Right cardiac atrium (tissue), 5 donors: ENCODE measurements at regions not wholly inside any gene's neighbourhood (a gene's known extent, or its start where the extent isn't known, plus 50 kb on each side); places are given as distances from the start of the nearest gene placed in this dataset.

Source experiments
- ATAC-seq, 2 donors: fragments of 200-7000 bp; cut with Tn5 transposase; one replicate each; pipeline versions ENCODE4 v1.8.0 to v1.9.1; 2020; ENCODE audit warnings: moderate library complexity in 2 of 2, mild to moderate bottlenecking in 1 of 2
- DNase-seq, 3 donors: peaks; one replicate each; pipeline ENCODE4 v3.0.0-alpha.2; 2020
- H3K27ac ChIP-seq: one replicate; pipeline ENCODE4 v1.5.1; 2013; ENCODE audit warnings: mild to moderate bottlenecking, low read length, control low read depth, moderate library complexity
- H3K27me3 ChIP-seq: one replicate; pipeline ENCODE4 v1.6.1; 2013; ENCODE audit not compliant: control insufficient read depth, insufficient read depth
- H3K4me1 ChIP-seq: one replicate; pipeline ENCODE4 v1.6.1; 2013; ENCODE audit warnings: low read length; ENCODE audit not compliant: control insufficient read depth, insufficient read depth
- H3K4me3 ChIP-seq: one replicate; pipeline ENCODE4 v1.5.1; 2013; ENCODE audit warnings: low read length, control low read depth
- H3K9me3 ChIP-seq: one replicate; pipeline ENCODE4 v1.6.1; 2013; ENCODE audit warnings: low read length; ENCODE audit not compliant: control insufficient read depth
- WGBS: extraction: QIAGEN DNeasy Blood & Tissue Kit; methylation state at CpG from one replicate; pipeline ENCODE4 v1.1.7; 2013; 5-methylcytosine and 5-hydroxymethylcytosine counted together
- intact Hi-C, 4 donors: fragments of 100-400 bp; cut with DNase I; formaldehyde crosslinking; loops; one replicate each; pipeline versions ENCODE4 v1.11.0 to v1.14.0; 2022 to 2023
- donor health status: healthy with polysubstance abuse.
- donor health status: DM: no; HTN: yes; CAD: no.
- donor health status: DM: no; HTN: no; CAD: no.
- donor health status: DM: no; HTN: yes; CAD: no; lungs with severe emphysema.
- donor health status: DM: yes; HTN: yes; CAD: no.

GRCh38 chr9:27625751-27626150, 52.5 kb upstream of the C9orf72 start:
- Histone ChIP-seq H3K27ac (no peak overlapping the region), H3K4me1 (no peaks in the 10 kb centered on the region), H3K27me3 (no peaks in the 10 kb centered on the region), H3K4me3 (no peak overlapping the region), H3K9me3 (no peaks in the 10 kb centered on the region)
- 57% methylated on average over 2 of the region's 2 CpGs for WGBS
- ATAC-seq (no peak), DNase-seq (no peak)
- intact Hi-C loops: no loop called here

GRCh38 chr9:27626244-27627187, 53.2 kb upstream of the C9orf72 start:
- H3K4me1 ChIP-seq: no peaks in the 10 kb centered on the region

GRCh38 chr9:27627188-27627564, 53.9 kb upstream of the C9orf72 start:
- Histone ChIP-seq H3K9me3 (no peaks in the 10 kb centered on the region), H3K4me1 (no peaks in the 10 kb centered on the region), H3K27ac (no peak overlapping the region), H3K27me3 (no peaks in the 10 kb centered on the region), H3K4me3 (no peak overlapping the region)
- ATAC-seq (no peak), DNase-seq (no peak)
- WGBS: 44% methylated on average over 5 of the region's 5 CpGs
- intact Hi-C loops: no loop called here

More at GRCh38 chr9:27626244-27627187, 53.2 kb upstream of the C9orf72 start:
- Histone ChIP-seq H3K4me3 (no peak overlapping the region), H3K27ac (no peak overlapping the region), H3K27me3 (no peaks in the 10 kb centered on the region), H3K9me3 (no peaks in the 10 kb centered on the region)
- no peak for ATAC-seq
- 72% methylated on average over 8 of the region's 8 CpGs for WGBS
- no peak for DNase-seq
- intact Hi-C loops: no loop called here

- Histone ChIP-seq H3K4me3 (no peak overlapping the region), H3K27me3 (no peaks in the 10 kb centered on the region), H3K27ac (no peak overlapping the region), H3K9me3 (no peaks in the 10 kb centered on the region), H3K4me1 (no peaks in the 10 kb centered on the region)
- ATAC-seq (no peak), DNase-seq (peak in 1 of 3 donors; percentile 6)
- intact Hi-C loops: no loop called here
Observed at GRCh38 chr9:27628311-27628710, 55.0 kb upstream of the C9orf72 start.

- Histone ChIP-seq H3K27ac (no peak overlapping the region), H3K4me1 (no peaks in the 10 kb centered on the region), H3K4me3 (no peak overlapping the region), H3K27me3 (no peaks in the 10 kb centered on the region), H3K9me3 (no peaks in the 10 kb centered on the region)
- intact Hi-C loops: no loop called here
- 93% methylated on average over 2 of the region's 2 CpGs for WGBS
- ATAC-seq: no peak
- DNase-seq: no peak
Observed at GRCh38 chr9:27629425-27629824, 56.1 kb upstream of the C9orf72 start.

GRCh38 chr9:27632254-27632653, 59.0 kb upstream of the C9orf72 start:
- H3K4me3 ChIP-seq: no peak overlapping the region
- intact Hi-C loops: no loop called here
- no peaks in the 10 kb centered on the region for H3K27me3 ChIP-seq
- H3K27ac ChIP-seq: no peak overlapping the region
- no peaks in the 10 kb centered on the region for H3K4me1 ChIP-seq
- no peaks in the 10 kb centered on the region for H3K9me3 ChIP-seq
- DNase-seq (no peak), ATAC-seq (no peak)
- WGBS: 86% methylated on average over 6 of the region's 6 CpGs

GRCh38 chr9:27633764-27634163, 60.5 kb upstream of the C9orf72 start:
- DNase-seq: no peak
- Histone ChIP-seq H3K27ac (no peak overlapping the region), H3K4me1 (no peaks in the 10 kb centered on the region), H3K27me3 (no peaks in the 10 kb centered on the region), H3K9me3 (no peaks in the 10 kb centered on the region), H3K4me3 (no peak overlapping the region)
- 53% methylated on average over 4 of the region's 4 CpGs for WGBS
- intact Hi-C loops: no loop called here
- no peak for ATAC-seq

- intact Hi-C loops: no loop called here
- no peaks in the 10 kb centered on the region for H3K4me1 ChIP-seq
- 69% methylated on average over 2 of the region's 2 CpGs for WGBS
- no peak for ATAC-seq
- no peak for DNase-seq
- no peaks in the 10 kb centered on the region for H3K27me3 ChIP-seq
- H3K9me3 ChIP-seq: no peaks in the 10 kb centered on the region
- no peak overlapping the region for H3K27ac ChIP-seq
- no peak overlapping the region for H3K4me3 ChIP-seq
Observed at GRCh38 chr9:27634879-27635278, 61.6 kb upstream of the C9orf72 start.

- Histone ChIP-seq H3K4me3 (no peak overlapping the region), H3K9me3 (no peaks in the 10 kb centered on the region), H3K4me1 (no peaks in the 10 kb centered on the region), H3K27me3 (no peaks in the 10 kb centered on the region), H3K27ac (no peak overlapping the region)
- WGBS: 57% methylated on average over 6 of the region's 6 CpGs
- DNase-seq (no peak), ATAC-seq (no peak)
- intact Hi-C loops: no loop called here
Observed at GRCh38 chr9:27638716-27639115, 65.4 kb upstream of the C9orf72 start.

- DNase-seq (peak in 1 of 3 donors; percentile 24), ATAC-seq (no peak)
- intact Hi-C loops: no loop called here
- Histone ChIP-seq H3K4me3 (no peak overlapping the region), H3K27me3 (no peaks in the 10 kb centered on the region), H3K9me3 (no peaks in the 10 kb centered on the region), H3K27ac (no peak overlapping the region), H3K4me1 (no peaks in the 10 kb centered on the region)
- WGBS: 70% methylated on average over 3 of the region's 3 CpGs
Observed at GRCh38 chr9:27645161-27645840, 72.0 kb upstream of the C9orf72 start.

GRCh38 chr9:27653246-27653645, 80.0 kb upstream of the C9orf72 start:
- Histone ChIP-seq H3K27me3 (no peaks in the 10 kb centered on the region), H3K4me3 (no peak overlapping the region), H3K27ac (no peak overlapping the region), H3K4me1 (no peaks in the 10 kb centered on the region), H3K9me3 (no peaks in the 10 kb centered on the region)
- no peak for DNase-seq
- no peak for ATAC-seq
- 87% methylated on average over 1 of the region's 1 CpG for WGBS
- intact Hi-C loops: no loop called here
